GM19372 (cell line): ENCODE measurements at regions not wholly inside any gene's neighbourhood (a gene's known extent, or its start where the extent isn't known, plus 50 kb on each side); places are given as distances from the start of the nearest gene placed in this dataset.
"Not testable (repeated sequence)": the region's sequence is repeated elsewhere in the genome, so short reads cannot be mapped to it uniquely, and the experiment has no call there.

ENCODE experiments used
- ATAC-seq: cut with Tn5 transposase; IDR thresholded peaks from one replicate; pipeline ENCODE4 v1.9.1; 2021; ENCODE audit warnings: mild to moderate bottlenecking, low read depth, moderate library complexity; ENCODE audit not compliant: unreplicated experiment

- not testable (repeated sequence) for ATAC-seq
Observed at GRCh38 chr14:106626469-106626868, 1100.1 kb downstream of the TMEM121 start.

GRCh38 chr14:106626942-106627588 is 1100.7 kb downstream of the TMEM121 start:
- not testable (repeated sequence) for ATAC-seq

- no peak for ATAC-seq
Observed at GRCh38 chr14:106631879-106632278, 1105.5 kb downstream of the TMEM121 start.

GRCh38 chr14:106633721-106634120 is 1107.3 kb downstream of the TMEM121 start:
- ATAC-seq, result no peak

GRCh38 chr14:106635569-106635968 is 1109.2 kb downstream of the TMEM121 start:
- ATAC-seq, result no peak

- ATAC-seq, result not testable (repeated sequence)
Observed at GRCh38 chr14:106638786-106639452, 1112.5 kb downstream of the TMEM121 start.

- no peak for ATAC-seq
Observed at GRCh38 chr14:106642090-106642489, 1115.7 kb downstream of the TMEM121 start.

- ATAC-seq, result not testable (repeated sequence)
Observed at GRCh38 chr14:106642971-106643370, 1116.6 kb downstream of the TMEM121 start.

GRCh38 chr14:106648874-106649273 is 1122.5 kb downstream of the TMEM121 start:
- not testable (repeated sequence) for ATAC-seq

GRCh38 chr14:106651016-106651415 is 1124.6 kb downstream of the TMEM121 start:
- no peak for ATAC-seq

GRCh38 chr14:106652494-106652893 is 1126.1 kb downstream of the TMEM121 start:
- no peak for ATAC-seq

GRCh38 chr14:106657460-106657859 is 1131.1 kb downstream of the TMEM121 start:
- no peak for ATAC-seq

GRCh38 chr14:106658066-106658860 is 1131.9 kb downstream of the TMEM121 start:
- not testable (repeated sequence) for ATAC-seq

- ATAC-seq, result not testable (repeated sequence)
Observed at GRCh38 chr14:106661561-106661960, 1135.2 kb downstream of the TMEM121 start.

- no peak for ATAC-seq
Observed at GRCh38 chr14:106662936-106663550, 1136.7 kb downstream of the TMEM121 start.

- not testable (repeated sequence) for ATAC-seq
Observed at GRCh38 chr14:106663805-106664410, 1137.5 kb downstream of the TMEM121 start.

- no peak for ATAC-seq
Observed at GRCh38 chr14:106665814-106666213, 1139.4 kb downstream of the TMEM121 start.

- ATAC-seq, result no peak
Observed at GRCh38 chr14:106666341-106666740, 1140.0 kb downstream of the TMEM121 start.

- no peak for ATAC-seq
Observed at GRCh38 chr14:106670011-106670410, 1143.6 kb downstream of the TMEM121 start.

GRCh38 chr14:106674093-106674492 is 1147.7 kb downstream of the TMEM121 start:
- ATAC-seq, result not testable (repeated sequence)
